Astrocyte of the cerebellum (primary cell): ENCODE measurements at regions not wholly inside any gene's neighbourhood (a gene's known extent, or its start where the extent isn't known, plus 50 kb on each side); places are given as distances from the start of the nearest gene placed in this dataset.

Experiments used
- DNase-seq: peaks from one replicate; pipeline ENCODE4 v3.0.0-alpha.2; 2011; ENCODE audit warnings: low read depth
- H3K4me3 ChIP-seq: 2 replicates; pipeline ENCODE4 v1.5.1; 2011; ENCODE audit warnings: mild to moderate bottlenecking, low read depth, low read length, moderate library complexity
- in situ Hi-C: cut with HindIII; loops from 2 replicates; pipeline ENCODE4 v1.10.0; 2017; ENCODE audit warnings: low sequenced_read_pairs
- TF ChIP-seq, protein P1 (sequence below): IDR thresholded peaks from 2 replicates; pipeline ENCODE4 v1.5.1; 2012; ENCODE audit warnings: low read length, low read depth, moderate library complexity, mild to moderate bottlenecking; ENCODE audit errors: missing control alignments

DNA sequence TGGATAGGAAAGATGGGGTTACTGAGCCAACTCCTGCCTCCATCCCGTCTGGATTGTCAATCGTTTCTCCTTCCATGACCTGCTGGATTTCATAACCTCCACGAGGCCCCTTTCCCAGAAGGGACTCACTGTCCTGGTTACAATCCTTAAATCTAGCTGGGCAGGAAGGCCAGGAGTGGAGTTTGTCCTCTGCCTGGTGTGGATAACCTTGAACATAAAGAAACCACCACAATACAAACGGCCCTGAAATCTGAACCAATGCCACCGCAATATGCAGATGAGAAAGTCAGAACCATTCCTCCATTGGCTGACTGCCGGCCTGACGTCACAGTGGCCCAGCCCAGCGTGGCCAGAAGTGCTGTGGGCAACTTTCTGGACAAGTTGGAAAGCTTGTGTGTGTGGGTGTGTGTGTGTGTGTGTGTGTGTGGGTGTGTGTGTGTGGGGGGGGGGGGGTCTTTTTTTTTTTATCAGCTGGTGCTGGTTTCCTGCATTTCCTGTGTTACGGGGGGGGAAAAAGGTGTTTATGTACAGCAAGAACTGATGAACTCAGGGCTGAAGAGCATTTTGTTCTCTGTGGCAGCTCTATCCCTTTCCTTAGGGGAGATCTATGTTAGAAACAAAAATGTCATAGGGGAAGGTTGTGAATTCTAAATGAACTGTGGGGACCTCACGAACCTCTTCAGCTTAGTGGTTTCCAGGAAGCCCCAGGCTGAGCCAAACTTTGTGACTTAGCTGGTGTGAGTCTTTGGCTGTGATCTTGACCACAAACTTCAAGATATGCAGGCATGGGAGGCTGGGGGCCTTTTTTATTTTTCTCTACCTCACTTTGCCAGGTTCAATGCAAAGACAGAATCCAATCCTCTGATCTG, 81.6 kb upstream of the MED13L start:
- TF ChIP-seq, protein P1, sequence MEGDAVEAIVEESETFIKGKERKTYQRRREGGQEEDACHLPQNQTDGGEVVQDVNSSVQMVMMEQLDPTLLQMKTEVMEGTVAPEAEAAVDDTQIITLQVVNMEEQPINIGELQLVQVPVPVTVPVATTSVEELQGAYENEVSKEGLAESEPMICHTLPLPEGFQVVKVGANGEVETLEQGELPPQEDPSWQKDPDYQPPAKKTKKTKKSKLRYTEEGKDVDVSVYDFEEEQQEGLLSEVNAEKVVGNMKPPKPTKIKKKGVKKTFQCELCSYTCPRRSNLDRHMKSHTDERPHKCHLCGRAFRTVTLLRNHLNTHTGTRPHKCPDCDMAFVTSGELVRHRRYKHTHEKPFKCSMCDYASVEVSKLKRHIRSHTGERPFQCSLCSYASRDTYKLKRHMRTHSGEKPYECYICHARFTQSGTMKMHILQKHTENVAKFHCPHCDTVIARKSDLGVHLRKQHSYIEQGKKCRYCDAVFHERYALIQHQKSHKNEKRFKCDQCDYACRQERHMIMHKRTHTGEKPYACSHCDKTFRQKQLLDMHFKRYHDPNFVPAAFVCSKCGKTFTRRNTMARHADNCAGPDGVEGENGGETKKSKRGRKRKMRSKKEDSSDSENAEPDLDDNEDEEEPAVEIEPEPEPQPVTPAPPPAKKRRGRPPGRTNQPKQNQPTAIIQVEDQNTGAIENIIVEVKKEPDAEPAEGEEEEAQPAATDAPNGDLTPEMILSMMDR = no peak
- peak overlapping the region; percentile 5 for H3K4me3 ChIP-seq
- in situ Hi-C loops = no loop called here

GRCh38 chr12:116360579-116361413, 83.3 kb upstream of the MED13L start:
- DNase-seq = no peak
- TF ChIP-seq, protein P1 = no peak
- in situ Hi-C loops = no loop called here
- H3K4me3 ChIP-seq = no peak overlapping the region

More for the DNA sequence above, 81.6 kb upstream of the MED13L start:
- peak; percentile 96 for DNase-seq

- DNase-seq = no peak
- H3K4me3 ChIP-seq = no peak overlapping the region
- in situ Hi-C loops = no loop called here
- TF ChIP-seq, protein P1 = no peak
Observed at GRCh38 chr12:116361414-116362223, 84.1 kb upstream of the MED13L start.

GRCh38 chr12:116365114-116365513, 87.6 kb upstream of the MED13L start:
- DNase-seq = no peak
- in situ Hi-C loops = no loop called here
- H3K4me3 ChIP-seq = no peak overlapping the region
- TF ChIP-seq, protein P1 = no peak

GRCh38 chr12:116365606-116366455, 88.3 kb upstream of the MED13L start:
- in situ Hi-C loops = no loop called here
- H3K4me3 ChIP-seq = no peak overlapping the region
- no peak for DNase-seq
- TF ChIP-seq, protein P1 = no peak
